Astrocyte (in vitro differentiated cells and primary cell): ENCODE measurements at regions not wholly inside any gene's neighbourhood (a gene's known extent, or its start where the extent isn't known, plus 50 kb on each side); places are given as distances from the start of the nearest gene placed in this dataset.

Experiments
- EZH2 ChIP-seq: IDR thresholded peaks from 2 replicates; pipeline ENCODE4 v1.6.1; 2012; ENCODE audit warnings: mild to moderate bottlenecking, low read length, inconsistent platforms; ENCODE audit not compliant: insufficient read depth
- TF ChIP-seq, protein P1 (sequence below): IDR thresholded peaks from 2 replicates; pipeline ENCODE4 v1.5.1; 2011; ENCODE audit warnings: low read depth, mild to moderate bottlenecking, inconsistent platforms, low read length, moderate library complexity; ENCODE audit not compliant: insufficient read depth

DNA sequence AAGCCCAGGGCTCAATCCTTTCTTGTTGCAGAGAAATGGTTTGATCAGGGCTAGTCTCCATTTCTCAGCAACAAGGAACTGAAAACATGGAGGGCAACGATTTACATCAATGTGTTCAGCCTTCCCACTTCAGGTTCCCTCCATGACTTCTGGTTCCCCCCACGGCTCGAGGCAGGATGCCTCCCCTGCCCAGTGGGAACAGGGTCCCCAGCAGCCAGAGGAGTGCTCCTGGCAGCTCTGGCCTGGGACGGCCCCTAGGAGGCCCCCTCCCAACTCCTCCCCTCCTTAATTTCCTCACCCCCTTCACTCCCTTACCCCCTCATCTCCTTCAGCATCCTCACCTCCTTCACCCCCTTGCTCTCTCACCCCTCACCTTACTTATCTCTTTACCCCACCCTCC lies 283.8 kb downstream of the CDC5L start:
- TF ChIP-seq, protein P1, sequence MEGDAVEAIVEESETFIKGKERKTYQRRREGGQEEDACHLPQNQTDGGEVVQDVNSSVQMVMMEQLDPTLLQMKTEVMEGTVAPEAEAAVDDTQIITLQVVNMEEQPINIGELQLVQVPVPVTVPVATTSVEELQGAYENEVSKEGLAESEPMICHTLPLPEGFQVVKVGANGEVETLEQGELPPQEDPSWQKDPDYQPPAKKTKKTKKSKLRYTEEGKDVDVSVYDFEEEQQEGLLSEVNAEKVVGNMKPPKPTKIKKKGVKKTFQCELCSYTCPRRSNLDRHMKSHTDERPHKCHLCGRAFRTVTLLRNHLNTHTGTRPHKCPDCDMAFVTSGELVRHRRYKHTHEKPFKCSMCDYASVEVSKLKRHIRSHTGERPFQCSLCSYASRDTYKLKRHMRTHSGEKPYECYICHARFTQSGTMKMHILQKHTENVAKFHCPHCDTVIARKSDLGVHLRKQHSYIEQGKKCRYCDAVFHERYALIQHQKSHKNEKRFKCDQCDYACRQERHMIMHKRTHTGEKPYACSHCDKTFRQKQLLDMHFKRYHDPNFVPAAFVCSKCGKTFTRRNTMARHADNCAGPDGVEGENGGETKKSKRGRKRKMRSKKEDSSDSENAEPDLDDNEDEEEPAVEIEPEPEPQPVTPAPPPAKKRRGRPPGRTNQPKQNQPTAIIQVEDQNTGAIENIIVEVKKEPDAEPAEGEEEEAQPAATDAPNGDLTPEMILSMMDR = no peak
- no peak for TF ChIP-seq EZH2
